Central memory CD8-positive, alpha-beta T cell (primary cell): ENCODE measurements at regions not wholly inside any gene's neighbourhood (a gene's known extent, or its start where the extent isn't known, plus 50 kb on each side); places are given as distances from the start of the nearest gene placed in this dataset.

Experiments
- ATAC-seq: fragments of 150-1000 bp; cut with Tn5 transposase; replicated peaks from 2 replicates; pipeline ENCODE4 v1.10.0; 2022; ENCODE audit warnings: mild to moderate bottlenecking, moderate FRiP score, moderate number of reproducible peaks; ENCODE audit not compliant: poor library complexity, severe bottlenecking; ENCODE audit errors: extremely low read depth
- DNase-seq, 2 donors: peaks; one replicate each; pipeline ENCODE4 v3.0.0; 2021; ENCODE audit warnings: low spot score in 2 of 2
- H3K27ac Mint-ChIP-seq: one replicate; pipeline ENCODE4 v1.8.0; 2022; ENCODE audit warnings: low read depth, mild to moderate bottlenecking, moderate library complexity, mixed read lengths
- H3K27me3 Mint-ChIP-seq: one replicate; pipeline ENCODE4 v1.8.0; 2022; ENCODE audit warnings: mixed read lengths
- H3K36me3 Mint-ChIP-seq: one replicate; pipeline ENCODE4 v1.8.0; 2022; ENCODE audit warnings: mild to moderate bottlenecking, moderate library complexity, mixed read lengths; ENCODE audit not compliant: insufficient read depth
- H3K4me1 Mint-ChIP-seq: one replicate; pipeline ENCODE4 v1.8.0; 2022; ENCODE audit warnings: mixed read lengths
- H3K4me3 Mint-ChIP-seq: one replicate; pipeline ENCODE4 v1.8.0; 2022; ENCODE audit warnings: mild to moderate bottlenecking, moderate library complexity, mixed read lengths
- H3K9me3 Mint-ChIP-seq: one replicate; pipeline ENCODE4 v1.8.0; 2022; ENCODE audit warnings: mixed read lengths

DNA sequence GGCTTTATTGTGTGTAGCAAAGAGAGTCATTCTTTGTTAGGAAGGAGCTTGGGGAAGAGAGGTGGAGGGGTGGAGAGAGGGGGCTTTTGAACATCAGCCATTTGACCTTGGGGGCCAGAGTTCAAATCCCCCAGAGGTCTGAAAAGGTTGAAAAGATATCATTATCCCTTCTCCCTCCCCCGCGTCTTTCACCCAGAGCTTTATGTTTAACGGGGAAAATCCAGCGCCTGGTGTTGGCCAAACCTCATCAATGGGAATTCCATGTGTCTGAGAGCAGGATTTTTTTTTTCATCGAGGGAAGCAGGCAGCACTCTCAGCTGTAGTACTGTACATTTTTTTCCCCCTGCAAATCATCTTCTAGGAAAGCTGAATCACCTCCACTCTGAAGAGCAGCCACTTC is 122.4 kb upstream of the HSD17B12 start:
- Mint-ChIP-seq H3K4me3 (no peak overlapping the region), H3K36me3 (no peaks in the 10 kb centered on the region), H3K27ac (no peak overlapping the region), H3K27me3 (peaks cover 78% of the 10 kb centered on the region), H3K9me3 (no peaks in the 10 kb centered on the region), H3K4me1 (peaks cover 10% of the 10 kb centered on the region)
- no peak for DNase-seq
- ATAC-seq = no peak

- Mint-ChIP-seq H3K4me1 (peaks cover 10% of the 10 kb centered on the region), H3K9me3 (no peaks in the 10 kb centered on the region), H3K36me3 (no peaks in the 10 kb centered on the region), H3K27me3 (peaks cover 78% of the 10 kb centered on the region), H3K4me3 (no peak overlapping the region), H3K27ac (no peak overlapping the region)
- ATAC-seq (no peak), DNase-seq (no peak)
These were observed 121.9 kb upstream of the HSD17B12 start for GRCh38 chr11:43558556-43559127.

GRCh38 chr11:43561832-43562231 is 118.7 kb upstream of the HSD17B12 start:
- ATAC-seq (no peak), DNase-seq (no peak)
- H3K9me3 Mint-ChIP-seq = no peaks in the 10 kb centered on the region
- H3K4me1 Mint-ChIP-seq = peaks cover 9% of the 10 kb centered on the region
- no peaks in the 10 kb centered on the region for H3K36me3 Mint-ChIP-seq
- H3K27me3 Mint-ChIP-seq = peaks cover 75% of the 10 kb centered on the region
- H3K27ac Mint-ChIP-seq = no peak overlapping the region
- no peak overlapping the region for H3K4me3 Mint-ChIP-seq

DNA sequence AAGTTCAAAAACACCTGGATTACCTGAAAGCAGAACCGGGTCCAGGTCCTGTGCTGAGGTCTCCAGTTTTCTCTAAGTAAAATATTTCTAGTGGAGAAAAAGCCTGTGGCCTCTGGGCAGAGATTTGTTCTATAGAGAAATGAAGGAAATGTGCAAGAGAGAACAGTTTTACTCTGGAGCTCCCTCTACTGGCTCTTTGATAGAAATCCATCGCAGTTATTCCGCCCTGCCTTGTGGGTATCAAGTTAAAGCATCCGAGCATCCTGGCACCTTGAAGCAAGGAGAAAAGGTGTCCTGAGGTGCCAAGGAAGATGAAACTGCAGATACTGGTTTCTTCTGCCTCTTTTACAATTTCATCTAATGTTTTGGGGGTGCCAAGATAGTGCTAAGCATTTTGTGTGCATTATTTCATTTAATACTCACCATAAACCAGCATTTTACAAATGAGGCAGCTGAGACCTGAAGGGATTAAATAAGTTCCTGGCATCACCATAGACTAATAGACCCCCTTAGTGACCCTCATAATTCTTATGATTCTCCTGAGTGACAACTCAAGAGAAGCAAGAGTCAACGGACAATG is 113.1 kb upstream of the HSD17B12 start:
- no peaks in the 10 kb centered on the region for H3K36me3 Mint-ChIP-seq
- H3K4me1 Mint-ChIP-seq = no peaks in the 10 kb centered on the region
- no peak for DNase-seq
- no peak overlapping the region for H3K27ac Mint-ChIP-seq
- H3K9me3 Mint-ChIP-seq = no peaks in the 10 kb centered on the region
- H3K27me3 Mint-ChIP-seq = peaks cover 76% of the 10 kb centered on the region
- no peak for ATAC-seq
- H3K4me3 Mint-ChIP-seq = no peak overlapping the region

- DNase-seq (no peak), ATAC-seq (no peak)
- H3K4me1 Mint-ChIP-seq = peaks cover 16% of the 10 kb centered on the region
- H3K36me3 Mint-ChIP-seq = no peaks in the 10 kb centered on the region
- peaks cover 99% of the 10 kb centered on the region for H3K27me3 Mint-ChIP-seq
- no peak overlapping the region for H3K27ac Mint-ChIP-seq
- H3K4me3 Mint-ChIP-seq = no peak overlapping the region
- H3K9me3 Mint-ChIP-seq = no peaks in the 10 kb centered on the region
These were observed 107.3 kb upstream of the HSD17B12 start for GRCh38 chr11:43573233-43573632.

GRCh38 chr11:43573873-43574272 is 106.7 kb upstream of the HSD17B12 start:
- peaks cover 99% of the 10 kb centered on the region for H3K27me3 Mint-ChIP-seq
- no peaks in the 10 kb centered on the region for H3K36me3 Mint-ChIP-seq
- DNase-seq (no peak), ATAC-seq (no peak)
- no peak overlapping the region for H3K4me3 Mint-ChIP-seq
- no peak overlapping the region for H3K27ac Mint-ChIP-seq
- no peaks in the 10 kb centered on the region for H3K9me3 Mint-ChIP-seq
- H3K4me1 Mint-ChIP-seq = peaks cover 16% of the 10 kb centered on the region

GRCh38 chr11:43574411-43574810 is 106.1 kb upstream of the HSD17B12 start:
- DNase-seq = no peak
- no peak for ATAC-seq
- Mint-ChIP-seq H3K36me3 (no peaks in the 10 kb centered on the region), H3K27ac (no peak overlapping the region), H3K27me3 (peaks cover 96% of the 10 kb centered on the region), H3K9me3 (no peaks in the 10 kb centered on the region), H3K4me1 (peaks cover 16% of the 10 kb centered on the region), H3K4me3 (no peak overlapping the region)

GRCh38 chr11:43574949-43575912 is 105.3 kb upstream of the HSD17B12 start:
- H3K4me3 Mint-ChIP-seq = no peak overlapping the region
- no peaks in the 10 kb centered on the region for H3K9me3 Mint-ChIP-seq
- H3K27me3 Mint-ChIP-seq = peaks cover 92% of the 10 kb centered on the region
- peaks cover 24% of the 10 kb centered on the region for H3K4me1 Mint-ChIP-seq
- H3K27ac Mint-ChIP-seq = no peak overlapping the region
- DNase-seq = no peak
- no peak for ATAC-seq
- H3K36me3 Mint-ChIP-seq = peaks cover 1% of the 10 kb centered on the region

GRCh38 chr11:43575913-43576310 is 104.6 kb upstream of the HSD17B12 start:
- ATAC-seq (no peak), DNase-seq (no peak)
- Mint-ChIP-seq H3K36me3 (peaks cover 4% of the 10 kb centered on the region), H3K4me3 (no peak overlapping the region), H3K27me3 (peaks cover 92% of the 10 kb centered on the region), H3K27ac (no peak overlapping the region), H3K9me3 (no peaks in the 10 kb centered on the region), H3K4me1 (peaks cover 31% of the 10 kb centered on the region)

- Mint-ChIP-seq H3K9me3 (no peaks in the 10 kb centered on the region), H3K4me1 (peaks cover 33% of the 10 kb centered on the region), H3K4me3 (no peak overlapping the region), H3K36me3 (peaks cover 4% of the 10 kb centered on the region), H3K27ac (no peak overlapping the region), H3K27me3 (peaks cover 93% of the 10 kb centered on the region)
- no peak for DNase-seq
- ATAC-seq = no peak
These were observed 104.2 kb upstream of the HSD17B12 start for GRCh38 chr11:43576320-43576802.

DNA sequence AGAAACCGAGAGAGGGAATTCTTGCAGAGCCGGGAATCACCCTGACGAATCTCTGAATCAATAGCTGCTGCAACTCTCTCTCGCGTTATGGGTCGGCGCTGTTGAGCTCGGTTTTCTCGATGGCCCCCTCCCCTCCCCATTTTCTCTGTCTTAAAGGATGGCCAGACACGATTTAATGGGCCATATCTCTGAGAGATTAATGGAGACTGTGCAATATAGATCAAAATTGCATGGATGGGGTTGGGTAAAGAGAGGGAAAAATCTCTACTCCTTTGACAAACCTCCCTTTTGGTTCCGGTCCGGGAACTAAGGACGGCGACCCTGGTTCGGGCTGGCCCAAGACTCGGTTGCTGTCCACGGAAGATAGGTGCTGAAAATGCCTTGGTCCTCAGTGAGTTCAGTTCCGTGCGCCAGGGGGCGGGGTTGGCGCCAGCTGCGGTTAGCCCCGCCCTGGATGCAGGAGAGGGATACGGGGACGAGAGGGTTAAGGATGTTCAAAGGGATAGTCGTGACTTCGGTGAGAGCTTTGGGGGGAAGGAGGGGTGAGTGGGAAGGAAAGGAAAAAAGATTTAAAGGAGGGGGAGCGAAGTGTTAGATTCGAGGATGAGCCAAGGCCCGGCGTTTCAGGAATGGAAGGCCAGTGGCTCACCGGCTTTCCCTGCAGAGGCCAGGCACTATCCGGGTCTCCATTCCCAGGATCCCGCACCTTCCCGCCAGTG is 103.6 kb upstream of the HSD17B12 start:
- ATAC-seq (no peak), DNase-seq (no peak)
- Mint-ChIP-seq H3K36me3 (peaks cover 5% of the 10 kb centered on the region), H3K4me3 (no peak overlapping the region), H3K9me3 (no peaks in the 10 kb centered on the region), H3K4me1 (peaks cover 39% of the 10 kb centered on the region), H3K27ac (no peak overlapping the region), H3K27me3 (peaks cover 93% of the 10 kb centered on the region)

DNA sequence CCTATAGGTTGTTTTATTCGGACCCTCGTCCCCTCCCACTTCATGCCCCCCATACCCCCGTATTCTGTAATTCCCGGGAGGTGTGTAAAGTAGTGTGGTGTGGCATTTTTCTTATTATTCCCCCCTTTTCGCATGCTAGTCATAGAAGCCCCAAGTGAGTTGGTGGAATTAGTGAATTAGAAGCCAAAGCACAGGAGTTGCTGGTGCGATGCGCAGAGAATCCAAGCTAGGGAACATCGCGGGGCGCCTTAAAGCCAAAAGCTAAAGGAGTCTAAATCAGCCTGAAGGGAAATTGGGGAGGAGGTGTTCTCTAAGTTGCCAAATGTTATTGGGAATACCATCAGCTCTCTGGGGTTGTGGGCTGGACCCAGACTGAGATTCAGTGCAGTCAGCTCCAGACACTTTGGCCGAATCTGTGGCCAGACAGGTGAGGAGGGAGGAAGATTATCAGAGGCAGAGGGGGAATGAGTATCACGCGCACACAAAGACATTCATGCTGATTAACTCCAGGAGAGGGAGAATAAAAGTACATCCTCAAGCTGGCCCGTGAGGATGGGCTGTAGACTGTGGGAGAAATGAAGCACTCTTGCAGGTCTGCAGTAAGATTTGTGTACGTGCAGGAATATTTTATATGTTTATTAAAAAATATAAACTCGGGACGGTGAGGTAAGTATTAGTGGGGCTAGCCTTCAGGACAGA is 102.8 kb upstream of the HSD17B12 start:
- peaks cover 39% of the 10 kb centered on the region for H3K4me1 Mint-ChIP-seq
- no peak overlapping the region for H3K4me3 Mint-ChIP-seq
- no peaks in the 10 kb centered on the region for H3K9me3 Mint-ChIP-seq
- no peak for ATAC-seq
- peaks cover 93% of the 10 kb centered on the region for H3K27me3 Mint-ChIP-seq
- DNase-seq = no peak
- H3K27ac Mint-ChIP-seq = no peak overlapping the region
- H3K36me3 Mint-ChIP-seq = peaks cover 5% of the 10 kb centered on the region
